WTC11 (cell line): ENCODE measurements at regions not wholly inside any gene's neighbourhood (a gene's known extent, or its start where the extent isn't known, plus 50 kb on each side); places are given as distances from the start of the nearest gene placed in this dataset.

Source experiments
- ATAC-seq: fragments of 200-7000 bp; cut with Tn5 transposase; 2 replicates; pipeline ENCODE4 v1.10.0; 2021; ENCODE audit warnings: mild to moderate bottlenecking, moderate library complexity
- CTCF ChIA-PET: fragments of 300-600 bp; sonication (Branson Sonifier 250); formaldehyde crosslinking; loops from one replicate; lab custom pipeline; 2021; ENCODE audit warnings: antibody characterized with exemption; lab: Charles Lee
- POLR2A ChIA-PET: fragments of 350-600 bp; sonication (Branson Sonifier 250); formaldehyde crosslinking; loops from one replicate; lab custom pipeline; 2021; ENCODE audit warnings: antibody characterized with exemption; lab: Charles Lee
- DNase-seq: peaks from one replicate; pipeline ENCODE4 v3.0.0; 2021; ENCODE audit warnings: low spot score
- H3K27ac Mint-ChIP-seq: 2 replicates; pipeline ENCODE4 v1.8.0; 2021; ENCODE audit warnings: mixed read lengths
- H3K27me3 Mint-ChIP-seq: 2 replicates; pipeline ENCODE4 v1.8.0; 2021; ENCODE audit warnings: low read depth, mild to moderate bottlenecking, moderate library complexity, mixed read lengths
- H3K36me3 Mint-ChIP-seq: 2 replicates; pipeline ENCODE4 v1.8.0; 2021; ENCODE audit warnings: mixed read lengths
- H3K4me1 Mint-ChIP-seq: 2 replicates; pipeline ENCODE4 v1.8.0; 2022; ENCODE audit warnings: mixed read lengths
- H3K4me3 Mint-ChIP-seq: 2 replicates; pipeline ENCODE4 v1.8.0; 2021; ENCODE audit warnings: mild to moderate bottlenecking, moderate library complexity, mixed read lengths
- H3K9me3 Mint-ChIP-seq: 2 replicates; pipeline ENCODE4 v1.8.0; 2021; ENCODE audit warnings: mixed read lengths
- AFF4 ChIP-seq: sonication (generic); formaldehyde crosslinking; IDR thresholded peaks from 2 replicates; pipeline ENCODE4 v1.8.1; 2023; ENCODE audit warnings: mild to moderate bottlenecking, missing genetic modification reagents, borderline replicate concordance
- ATF2 ChIP-seq: sonication (generic); formaldehyde crosslinking; IDR thresholded peaks from 2 replicates; pipeline ENCODE4 v1.8.1; 2022; ENCODE audit warnings: low read depth, missing genetic modification reagents, borderline replicate concordance
- CDX4 ChIP-seq: fragments of 250-450 bp; sonication (Bioruptor Pico); IDR thresholded peaks from 2 replicates; pipeline ENCODE4 v1.9.0; 2021; ENCODE audit warnings: moderate library complexity, mild to moderate bottlenecking, inconsistent platforms, borderline replicate concordance
- FOXP1 ChIP-seq: sonication (generic); formaldehyde crosslinking; IDR thresholded peaks from 2 replicates; pipeline ENCODE4 v1.8.0; 2022; ENCODE audit warnings: missing genetic modification reagents, mild to moderate bottlenecking, moderate library complexity, borderline replicate concordance
- GRHL2 ChIP-seq: fragments of 250-450 bp; sonication (Bioruptor Pico); IDR thresholded peaks from 2 replicates; pipeline ENCODE4 v1.8.0; 2022; ENCODE audit warnings: mild to moderate bottlenecking, moderate library complexity; ENCODE audit not compliant: insufficient replicate concordance, severe bottlenecking
- GTF2I ChIP-seq: fragments of 250-450 bp; sonication (Bioruptor Pico); conservative IDR thresholded peaks from 2 replicates; pipeline ENCODE4 v1.4.0; 2021; ENCODE audit warnings: mild to moderate bottlenecking
- HMGXB4 ChIP-seq: sonication (generic); formaldehyde crosslinking; IDR thresholded peaks from 2 replicates; pipeline ENCODE4 v1.8.1; 2023; ENCODE audit warnings: mild to moderate bottlenecking, moderate library complexity, missing genetic modification reagents
- KAT7 ChIP-seq: sonication (generic); formaldehyde crosslinking; IDR thresholded peaks from 2 replicates; pipeline ENCODE4 v1.8.1; 2023; ENCODE audit warnings: missing genetic modification reagents, mild to moderate bottlenecking, borderline replicate concordance
- NFATC4 ChIP-seq: fragments of 250-450 bp; sonication (Bioruptor Pico); IDR thresholded peaks from 2 replicates; pipeline ENCODE4 v1.9.0; 2021; ENCODE audit warnings: mild to moderate bottlenecking
- NFYB ChIP-seq: sonication (generic); formaldehyde crosslinking; conservative IDR thresholded peaks from 2 replicates; pipeline ENCODE4 v1.8.0; 2022; ENCODE audit warnings: low read depth, missing genetic modification reagents
- RELA ChIP-seq: sonication (generic); formaldehyde crosslinking; IDR thresholded peaks from 2 replicates; pipeline ENCODE4 v1.8.1; 2022; ENCODE audit warnings: missing genetic modification reagents, mild to moderate bottlenecking, borderline replicate concordance
- SMAD4 ChIP-seq: sonication (generic); formaldehyde crosslinking; IDR thresholded peaks from 2 replicates; pipeline ENCODE4 v1.8.0; 2022; ENCODE audit warnings: mild to moderate bottlenecking, missing genetic modification reagents
- SP1 ChIP-seq: sonication (generic); formaldehyde crosslinking; conservative IDR thresholded peaks from 2 replicates; pipeline ENCODE4 v1.8.1; 2022; ENCODE audit warnings: missing genetic modification reagents
- ZMAT4 ChIP-seq: fragments of 250-450 bp; sonication (Bioruptor Pico); IDR thresholded peaks from 2 replicates; pipeline ENCODE4 v1.9.0; 2021; ENCODE audit warnings: mild to moderate bottlenecking
- ZNF219 ChIP-seq: sonication (generic); formaldehyde crosslinking; IDR thresholded peaks from 2 replicates; pipeline ENCODE4 v1.8.0; 2023; ENCODE audit warnings: missing genetic modification reagents, mild to moderate bottlenecking, borderline replicate concordance
- ZNF425 ChIP-seq: fragments of 250-450 bp; sonication (Bioruptor Pico); conservative IDR thresholded peaks from 2 replicates; pipeline ENCODE4 v1.9.0; 2021; ENCODE audit warnings: mild to moderate bottlenecking

- no peaks in the 10 kb centered on the region for H3K4me1 Mint-ChIP-seq
- DNase-seq: no peak
- no peaks in the 10 kb centered on the region; the same call in 1 of the 2 replicates for H3K27me3 Mint-ChIP-seq
- H3K4me3 Mint-ChIP-seq: no peak overlapping the region
- POLR2A ChIA-PET: no interaction called here
- H3K27ac Mint-ChIP-seq: no peak overlapping the region
- no peak for ATAC-seq
- CTCF ChIA-PET: interaction anchor here (1.1 to 2.1 kb wide), 3 partner anchors 56 to 370 kb away, joined by 4 to 7 read pairs (median 4); no protein-coding TSS in a partner anchor
- TF ChIP-seq HMGXB4 (CRISPR knock-in tag) (no peak), KAT7 (CRISPR knock-in tag) (no peak), ZMAT4 (CRISPR knock-in tag) (no peak), ZNF425 (CRISPR knock-in tag) (no peak), SP1 (CRISPR knock-in tag) (no peak)
- 0 out of 2 replicates have a peak, but pooled peaks cover 2% of the 10 kb centered on the region for H3K36me3 Mint-ChIP-seq
- H3K9me3 Mint-ChIP-seq: 0 out of 2 replicates have a peak, but pooled peaks cover 5% of the 10 kb centered on the region
These were observed 246.9 kb upstream of the LRIG1 start for GRCh38 chr3:66747696-66748095.

GRCh38 chr3:66748175-66748876 is 247.5 kb upstream of the LRIG1 start:
- Mint-ChIP-seq H3K27ac (no peak overlapping the region), H3K9me3 (0 out of 2 replicates have a peak, but pooled peaks cover 5% of the 10 kb centered on the region), H3K36me3 (0 out of 2 replicates have a peak, but pooled peaks cover 2% of the 10 kb centered on the region), H3K4me1 (no peaks in the 10 kb centered on the region), H3K27me3 (no peaks in the 10 kb centered on the region; the same call in 1 of the 2 replicates), H3K4me3 (no peak overlapping the region)
- TF ChIP-seq NFYB (CRISPR knock-in tag): no peak
- no peak for TF ChIP-seq RELA (CRISPR knock-in tag)
- ATAC-seq (no peak), DNase-seq (no peak)
- POLR2A ChIA-PET: no interaction called here
- CTCF ChIA-PET: interaction anchor here (0.7 to 2.1 kb wide), 4 partner anchors 55 to 370 kb away, joined by 3 to 7 read pairs (median 4); no protein-coding TSS in a partner anchor

GRCh38 chr3:66751842-66752241 is 246.3 kb upstream of the KBTBD8 start:
- Mint-ChIP-seq H3K27ac (no peak overlapping the region), H3K4me1 (no peaks in the 10 kb centered on the region), H3K9me3 (0 out of 2 replicates have a peak, but pooled peaks cover 5% of the 10 kb centered on the region), H3K27me3 (no peaks in the 10 kb centered on the region; the same call in none of the 2 replicates), H3K4me3 (no peak overlapping the region), H3K36me3 (0 out of 2 replicates have a peak, but pooled peaks cover 2% of the 10 kb centered on the region)
- no peak for DNase-seq
- TF ChIP-seq ZNF219 (CRISPR knock-in tag) (no peak), NFATC4 (CRISPR knock-in tag) (no peak), GTF2I (no peak)
- ChIA-PET CTCF (no interaction called here), POLR2A (no interaction called here)
- ATAC-seq: no peak

- no peaks in the 10 kb centered on the region; the same call in none of the 2 replicates for H3K27me3 Mint-ChIP-seq
- H3K27ac Mint-ChIP-seq: no peak overlapping the region
- no peak for DNase-seq
- 0 out of 2 replicates have a peak, but pooled peaks cover 2% of the 10 kb centered on the region for H3K36me3 Mint-ChIP-seq
- ATAC-seq: no peak
- H3K9me3 Mint-ChIP-seq: 0 out of 2 replicates have a peak, but pooled peaks cover 5% of the 10 kb centered on the region
- POLR2A ChIA-PET: no interaction called here
- CTCF ChIA-PET: interaction anchor here (1.6 kb wide), 1 partner anchor 50 kb away, joined by 7 read pairs; no protein-coding TSS in a partner anchor
- H3K4me1 Mint-ChIP-seq: no peaks in the 10 kb centered on the region
- H3K4me3 Mint-ChIP-seq: no peak overlapping the region
- no peak for TF ChIP-seq GRHL2 (CRISPR knock-in tag)
- TF ChIP-seq NFATC4 (CRISPR knock-in tag): no peak
- no peak for TF ChIP-seq CDX4
- no peak for TF ChIP-seq SMAD4
- no peak for TF ChIP-seq AFF4
- no peak for TF ChIP-seq ATF2 (CRISPR knock-in tag)
- TF ChIP-seq FOXP1 (CRISPR knock-in tag): no peak
These were observed 244.4 kb upstream of the KBTBD8 start for GRCh38 chr3:66753670-66754069.
